DND-41 (cell line): ENCODE measurements at regions not wholly inside any gene's neighbourhood (a gene's known extent, or its start where the extent isn't known, plus 50 kb on each side); places are given as distances from the start of the nearest gene placed in this dataset.

Experiments used
- ATAC-seq: fragments of 200-7000 bp; cut with Tn5 transposase; 3 replicates; pipeline ENCODE4 v1.9.1; 2021; ENCODE audit warnings: low read depth; ENCODE audit not compliant: insufficient read depth
- DNase-seq: peaks from one replicate; pipeline ENCODE4 v3.0.0-alpha.2; 2020
- H2AFZ ChIP-seq: 2 replicates; pipeline ENCODE4 v1.6.0; 2012; ENCODE audit warnings: low read depth, low read length
- H3K27ac ChIP-seq: 2 replicates; pipeline ENCODE4 v1.5.1; 2012; ENCODE audit warnings: low read length, inconsistent platforms
- H3K27me3 ChIP-seq: fragments of 200-600 bp; sonication (generic); 2 replicates; pipeline ENCODE4 v1.6.0; 2012; ENCODE audit warnings: low read length, mild to moderate bottlenecking, inconsistent platforms; ENCODE audit not compliant: insufficient read depth, poor library complexity
- H3K36me3 ChIP-seq: 2 replicates; pipeline ENCODE4 v1.5.1; 2012; ENCODE audit warnings: low read length, inconsistent platforms; ENCODE audit not compliant: insufficient read depth
- H3K4me1 ChIP-seq: 2 replicates; pipeline ENCODE4 v1.5.1; 2012; ENCODE audit warnings: mild to moderate bottlenecking, low read length; ENCODE audit not compliant: insufficient read depth
- H3K4me2 ChIP-seq: 2 replicates; pipeline ENCODE4 v1.6.0; 2012; ENCODE audit warnings: mild to moderate bottlenecking, moderate library complexity, low read length, inconsistent platforms; ENCODE audit not compliant: insufficient read depth
- H3K4me3 ChIP-seq, 2 experiments: fragments of 200-600 bp in 1 of 2; shearing (Covaris generic) in 1 of 2; 2 replicates each; pipeline ENCODE4 v1.5.1; 2012 to 2016; ENCODE audit warnings: inconsistent platforms in 2 of 2, low read length in 2 of 2, mild to moderate bottlenecking in 2 of 2, low read depth in 1 of 2, moderate library complexity in 1 of 2
- H3K79me2 ChIP-seq: 2 replicates; pipeline ENCODE4 v1.6.0; 2012; ENCODE audit warnings: low read length, inconsistent platforms; ENCODE audit not compliant: insufficient read depth
- H3K9ac ChIP-seq: 2 replicates; pipeline ENCODE4 v1.6.0; 2012; ENCODE audit warnings: low read depth, mild to moderate bottlenecking, inconsistent platforms, low read length, moderate library complexity
- H3K9me3 ChIP-seq: 2 replicates; pipeline ENCODE4 v1.5.1; 2012; ENCODE audit warnings: low read length, moderate library complexity, mild to moderate bottlenecking, inconsistent platforms; ENCODE audit not compliant: insufficient read depth, severe bottlenecking
- H4K20me1 ChIP-seq: 2 replicates; pipeline ENCODE4 v1.6.0; 2012; ENCODE audit warnings: low read length; ENCODE audit not compliant: insufficient read depth
- EZH2 ChIP-seq: IDR thresholded peaks from 3 replicates; pipeline ENCODE4 v1.6.1; 2012; ENCODE audit warnings: borderline replicate concordance, low read depth, mild to moderate bottlenecking, moderate library complexity, low read length, inconsistent platforms; ENCODE audit not compliant: severe bottlenecking
- TF ChIP-seq, protein P1 (sequence below): IDR thresholded peaks from 2 replicates; pipeline ENCODE4 v1.5.1; 2012; ENCODE audit warnings: borderline replicate concordance, low read length, moderate library complexity, mild to moderate bottlenecking; ENCODE audit not compliant: poor library complexity, severe bottlenecking; ENCODE audit errors: extremely low read depth

DNA sequence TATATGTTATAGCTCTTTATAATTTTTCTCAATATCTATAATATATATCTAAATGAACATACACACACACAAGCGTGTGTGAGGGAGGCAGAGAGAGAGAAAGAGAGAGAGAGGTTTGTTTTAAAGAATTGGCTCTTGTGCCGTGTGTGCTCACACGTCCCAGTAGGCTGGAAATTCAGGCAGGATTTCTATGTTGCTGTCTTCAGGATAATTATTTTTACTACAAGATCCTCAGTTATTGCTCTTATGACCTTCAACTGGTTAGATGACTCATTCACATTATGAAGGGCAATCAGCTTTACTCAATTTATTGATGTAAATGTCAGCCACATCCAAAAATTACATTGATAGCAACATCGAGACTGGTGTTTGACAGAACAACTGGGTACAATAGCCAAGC is 1520.7 kb upstream of the PCDH7 start:
- ATAC-seq = no peak

DNA sequence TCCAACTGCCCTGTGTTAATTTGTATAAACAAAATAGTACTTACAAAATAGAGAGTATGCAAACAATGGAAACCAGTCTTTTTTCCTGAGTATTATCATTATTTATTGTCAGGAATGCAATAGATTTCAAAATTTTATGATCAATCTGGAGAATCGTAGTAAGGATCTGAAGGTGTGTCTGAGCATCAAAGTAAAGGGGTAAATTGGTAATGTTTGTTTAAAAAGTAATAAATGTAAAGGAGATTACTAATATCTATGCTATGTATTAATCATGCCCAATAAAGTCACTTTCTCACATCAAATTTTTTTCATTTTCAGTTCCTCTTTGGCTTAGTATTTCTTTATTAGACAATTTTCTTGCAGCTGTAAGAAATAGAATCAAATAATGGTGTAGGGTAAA is 1507.1 kb upstream of the PCDH7 start:
- ATAC-seq (no peak), DNase-seq (no peak)
- Histone ChIP-seq H3K4me2 (no peak overlapping the region), H4K20me1 (no peaks in the 10 kb centered on the region), H3K36me3 (no peaks in the 10 kb centered on the region), H3K27ac (no peak overlapping the region), H3K4me1 (no peaks in the 10 kb centered on the region), H3K79me2 (no peaks in the 10 kb centered on the region), H3K9me3 (no peaks in the 10 kb centered on the region), H3K4me3 (no peak overlapping the region), H3K27me3 (no peaks in the 10 kb centered on the region), H2AFZ (no peak overlapping the region), H3K9ac (no peak overlapping the region)
- TF ChIP-seq, protein P1, sequence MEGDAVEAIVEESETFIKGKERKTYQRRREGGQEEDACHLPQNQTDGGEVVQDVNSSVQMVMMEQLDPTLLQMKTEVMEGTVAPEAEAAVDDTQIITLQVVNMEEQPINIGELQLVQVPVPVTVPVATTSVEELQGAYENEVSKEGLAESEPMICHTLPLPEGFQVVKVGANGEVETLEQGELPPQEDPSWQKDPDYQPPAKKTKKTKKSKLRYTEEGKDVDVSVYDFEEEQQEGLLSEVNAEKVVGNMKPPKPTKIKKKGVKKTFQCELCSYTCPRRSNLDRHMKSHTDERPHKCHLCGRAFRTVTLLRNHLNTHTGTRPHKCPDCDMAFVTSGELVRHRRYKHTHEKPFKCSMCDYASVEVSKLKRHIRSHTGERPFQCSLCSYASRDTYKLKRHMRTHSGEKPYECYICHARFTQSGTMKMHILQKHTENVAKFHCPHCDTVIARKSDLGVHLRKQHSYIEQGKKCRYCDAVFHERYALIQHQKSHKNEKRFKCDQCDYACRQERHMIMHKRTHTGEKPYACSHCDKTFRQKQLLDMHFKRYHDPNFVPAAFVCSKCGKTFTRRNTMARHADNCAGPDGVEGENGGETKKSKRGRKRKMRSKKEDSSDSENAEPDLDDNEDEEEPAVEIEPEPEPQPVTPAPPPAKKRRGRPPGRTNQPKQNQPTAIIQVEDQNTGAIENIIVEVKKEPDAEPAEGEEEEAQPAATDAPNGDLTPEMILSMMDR = no peak
- TF ChIP-seq EZH2 = no peak

More for the DNA sequence above, 1520.7 kb upstream of the PCDH7 start:
- Histone ChIP-seq H4K20me1 (no peaks in the 10 kb centered on the region), H3K4me3 (no peak overlapping the region), H3K79me2 (no peaks in the 10 kb centered on the region), H3K9me3 (no peaks in the 10 kb centered on the region), H3K27me3 (no peaks in the 10 kb centered on the region), H2AFZ (no peak overlapping the region), H3K36me3 (no peaks in the 10 kb centered on the region), H3K4me2 (no peak overlapping the region), H3K9ac (no peak overlapping the region), H3K27ac (no peak overlapping the region), H3K4me1 (no peaks in the 10 kb centered on the region)
- no peak for TF ChIP-seq EZH2
- TF ChIP-seq, protein P1 = no peak
- DNase-seq = no peak

DNA sequence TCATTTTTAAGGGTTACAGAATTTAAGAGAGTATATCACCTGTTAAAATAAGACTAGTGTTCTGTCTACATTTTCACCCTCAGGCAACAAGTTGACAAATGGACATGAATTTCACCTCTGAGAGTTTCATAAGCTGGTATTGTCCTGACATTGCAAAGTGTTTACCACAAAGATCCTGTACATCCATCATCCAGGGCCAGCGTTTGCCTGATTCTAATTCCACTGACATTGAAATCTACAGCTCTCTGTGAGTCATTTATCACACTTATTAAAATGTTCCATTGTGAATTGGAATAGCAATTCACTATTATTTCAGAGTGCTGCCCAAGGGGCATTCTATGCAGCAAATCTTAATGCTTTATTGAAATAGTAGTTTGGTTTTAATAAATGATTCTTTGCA is 1499.4 kb upstream of the PCDH7 start:
- TF ChIP-seq EZH2 = no peak
- TF ChIP-seq, protein P1 = no peak
- H2AFZ ChIP-seq = no peak overlapping the region
- H3K4me1 ChIP-seq = no peaks in the 10 kb centered on the region
- no peaks in the 10 kb centered on the region for H4K20me1 ChIP-seq
- H3K4me3 ChIP-seq = no peak overlapping the region
- no peaks in the 10 kb centered on the region for H3K27me3 ChIP-seq
- no peak overlapping the region for H3K4me2 ChIP-seq
- H3K27ac ChIP-seq = no peak overlapping the region
- no peaks in the 10 kb centered on the region for H3K79me2 ChIP-seq
- H3K9me3 ChIP-seq = no peaks in the 10 kb centered on the region
- no peak for ATAC-seq
- DNase-seq = no peak
- H3K36me3 ChIP-seq = no peaks in the 10 kb centered on the region
- no peak overlapping the region for H3K9ac ChIP-seq

DNA sequence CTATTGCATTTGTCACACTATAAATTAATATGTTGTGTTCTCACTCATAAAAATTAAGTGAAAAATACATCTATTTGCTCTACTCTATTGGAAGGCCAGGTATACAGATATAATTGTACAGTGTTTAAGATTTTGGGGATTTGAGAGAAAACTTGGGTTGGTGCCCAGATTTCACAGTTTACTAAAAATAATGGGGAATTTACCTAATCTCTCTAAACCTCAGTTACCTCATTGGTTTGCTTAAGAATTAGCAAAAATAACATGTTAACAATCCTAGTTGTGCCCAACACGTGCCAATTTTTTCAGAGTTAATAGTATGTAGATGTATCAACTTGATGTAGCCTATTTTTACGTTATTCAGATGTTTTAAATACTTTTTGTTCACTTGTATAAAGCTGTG is 1495.3 kb upstream of the PCDH7 start:
- no peaks in the 10 kb centered on the region for H3K27me3 ChIP-seq
- no peak for DNase-seq

More for the DNA sequence above, 1495.3 kb upstream of the PCDH7 start:
- Histone ChIP-seq H3K4me2 (no peak overlapping the region), H2AFZ (no peak overlapping the region), H3K9ac (no peak overlapping the region), H3K4me3 (no peak overlapping the region), H3K9me3 (no peaks in the 10 kb centered on the region), H3K27ac (no peak overlapping the region), H3K4me1 (no peaks in the 10 kb centered on the region), H3K79me2 (no peaks in the 10 kb centered on the region), H3K36me3 (no peaks in the 10 kb centered on the region), H4K20me1 (no peaks in the 10 kb centered on the region)
- no peak for TF ChIP-seq EZH2
- TF ChIP-seq, protein P1 = no peak
- ATAC-seq = no peak
